NCI-H2107 treated with DMSO at 0.1 percent for 48 hours (cell line): ENCODE measurements at regions not wholly inside any gene's neighbourhood (a gene's known extent, or its start where the extent isn't known, plus 50 kb on each side); places are given as distances from the start of the nearest gene placed in this dataset.

Source experiments
- DNase-seq: peaks from one replicate; lab custom pipeline; 2025; ENCODE audit not compliant: unreplicated experiment; lab: John Stamatoyannopoulos, UW

DNA sequence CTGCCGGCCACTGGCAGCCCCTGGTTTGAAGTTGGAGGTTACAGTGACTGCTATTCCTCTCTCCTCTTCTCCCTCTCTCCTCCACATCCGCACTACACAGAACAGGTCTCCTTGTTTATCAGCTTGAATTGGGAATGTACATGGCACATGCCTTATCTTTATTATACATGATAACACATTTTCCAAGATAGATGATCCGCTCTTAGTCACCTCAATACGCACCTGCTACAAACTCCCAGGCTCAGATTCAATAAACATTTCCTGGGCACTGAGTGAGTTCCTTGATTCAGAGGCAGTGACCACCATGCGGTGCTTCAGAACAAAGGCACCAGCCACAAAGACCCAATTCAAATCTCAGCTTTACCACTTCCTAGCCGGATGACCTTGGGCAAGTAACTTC, 227.7 kb downstream of the TSHZ3 start:
- DNase-seq: no peak

DNA sequence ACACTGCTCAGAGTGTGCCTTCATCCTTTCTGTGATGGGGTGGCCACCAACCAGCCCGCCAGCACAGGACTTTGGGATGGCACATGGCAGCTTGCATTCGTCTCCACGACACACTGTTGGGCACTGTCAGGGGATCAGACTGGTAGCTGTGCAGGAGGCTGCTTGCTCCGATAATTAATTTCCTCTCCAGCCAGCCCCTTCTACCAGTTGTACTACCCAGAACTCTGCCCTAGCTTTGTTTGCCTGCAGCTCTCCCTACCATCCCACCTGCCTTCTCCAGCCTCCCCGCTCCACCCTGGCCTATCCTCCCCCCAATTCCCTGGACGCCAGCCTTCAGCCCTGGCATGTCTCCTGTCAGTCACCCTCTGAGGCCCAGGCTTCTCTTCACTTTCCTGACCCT, 228.3 kb downstream of the TSHZ3 start:
- no peak for DNase-seq

DNA sequence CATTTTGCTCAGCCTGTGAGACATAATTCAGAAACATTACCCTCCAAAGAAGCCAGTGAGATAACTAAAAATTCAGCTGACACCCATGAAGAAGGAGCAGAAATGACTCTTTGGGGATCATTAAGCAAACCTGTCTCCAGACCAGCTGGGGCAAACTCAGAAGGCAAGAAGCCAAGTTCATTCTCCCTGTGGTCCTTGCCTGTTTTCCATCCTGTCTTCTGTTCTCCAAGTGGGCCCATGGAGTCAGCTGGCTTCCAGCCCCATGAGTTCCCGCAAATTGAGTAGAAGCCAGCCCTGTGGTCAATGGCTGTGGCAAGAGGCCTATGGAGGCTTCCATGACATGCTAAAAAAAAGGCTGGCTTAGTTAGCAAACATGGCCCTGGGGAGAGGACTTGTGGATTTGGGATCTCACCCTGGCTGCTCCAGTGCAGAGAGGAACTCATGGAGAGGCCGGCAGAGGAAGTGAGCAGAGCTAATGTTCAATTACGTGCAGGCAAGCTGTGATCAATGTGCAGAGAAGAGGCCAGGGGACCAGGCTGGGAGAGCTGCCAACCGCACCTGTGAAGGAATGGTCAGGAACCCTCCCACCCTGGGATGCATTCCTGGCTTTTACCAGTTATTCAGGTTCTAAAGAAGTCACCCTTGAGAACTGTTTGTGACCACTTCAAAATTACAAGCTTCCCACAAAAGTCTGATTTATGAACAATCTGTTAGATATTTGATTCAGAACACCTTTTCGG, 229.1 kb downstream of the TSHZ3 start:
- DNase-seq: no peak

DNA sequence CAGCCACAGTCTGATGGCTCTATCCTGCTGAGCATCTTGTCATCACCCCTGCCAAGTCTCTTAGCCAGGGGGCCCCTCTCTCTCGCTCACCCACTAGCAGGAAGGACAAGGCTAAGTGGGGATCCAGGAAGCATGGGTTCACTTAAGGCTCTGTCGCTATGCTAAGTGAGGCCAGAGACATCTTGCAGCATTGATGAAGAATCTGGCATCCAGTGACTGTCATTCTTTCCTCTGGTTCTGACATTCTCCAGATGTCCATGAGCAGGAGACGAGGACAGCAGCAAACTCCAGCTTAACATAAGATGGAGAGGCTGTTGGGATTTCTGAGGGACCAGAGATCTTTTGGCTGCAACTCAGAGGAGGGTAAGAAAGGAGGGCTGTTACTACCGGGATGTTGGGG, 230.2 kb downstream of the TSHZ3 start:
- no peak for DNase-seq

- no peak for DNase-seq
These were observed 230.8 kb downstream of the TSHZ3 start for GRCh38 chr19:31118287-31118955.

- no peak for DNase-seq
These were observed 234.7 kb downstream of the TSHZ3 start for GRCh38 chr19:31114585-31114984.

GRCh38 chr19:31113293-31113692, 235.9 kb downstream of the TSHZ3 start:
- no peak for DNase-seq

GRCh38 chr19:31112158-31112557, 237.1 kb downstream of the TSHZ3 start:
- DNase-seq: no peak

DNA sequence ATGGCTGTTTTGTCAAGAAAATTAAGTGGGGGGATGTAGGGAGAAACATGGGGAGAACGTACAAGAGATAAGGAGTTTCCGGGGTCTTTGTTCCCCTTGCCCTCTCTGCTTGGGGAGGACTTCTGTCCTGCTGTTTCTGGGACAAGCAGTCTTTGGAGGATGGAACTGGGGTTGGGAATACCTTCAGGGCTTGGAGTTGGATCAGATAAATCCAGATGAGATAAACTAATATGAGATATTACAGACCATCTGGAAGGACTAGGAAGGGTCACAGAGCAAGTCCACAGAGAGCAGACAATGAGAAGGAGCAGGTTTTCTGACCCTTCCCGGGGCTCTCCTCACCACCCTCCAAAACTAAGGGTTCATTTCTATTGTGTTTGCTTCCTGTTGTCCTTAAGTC, 237.5 kb downstream of the TSHZ3 start:
- DNase-seq: no peak

DNA sequence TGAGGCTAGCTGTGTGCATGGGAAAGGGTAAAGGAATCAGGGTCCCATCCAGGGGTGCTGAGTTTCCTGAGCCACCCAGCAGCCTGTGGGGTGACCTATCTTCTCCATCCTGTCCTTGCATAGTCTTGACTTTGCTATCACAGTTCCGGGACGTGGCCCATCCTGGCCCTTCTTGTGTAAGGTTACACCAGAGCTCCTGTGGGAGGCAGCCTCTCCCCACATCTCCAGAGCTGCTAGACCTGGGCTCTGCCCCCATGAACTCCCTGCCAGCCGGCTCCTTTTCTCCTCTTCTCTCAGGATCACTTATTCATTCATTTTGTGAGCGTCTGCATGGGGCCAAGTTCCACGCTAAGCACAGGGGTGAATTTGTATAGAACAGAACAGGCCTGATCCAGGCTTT, 238.9 kb downstream of the TSHZ3 start:
- DNase-seq: no peak

DNA sequence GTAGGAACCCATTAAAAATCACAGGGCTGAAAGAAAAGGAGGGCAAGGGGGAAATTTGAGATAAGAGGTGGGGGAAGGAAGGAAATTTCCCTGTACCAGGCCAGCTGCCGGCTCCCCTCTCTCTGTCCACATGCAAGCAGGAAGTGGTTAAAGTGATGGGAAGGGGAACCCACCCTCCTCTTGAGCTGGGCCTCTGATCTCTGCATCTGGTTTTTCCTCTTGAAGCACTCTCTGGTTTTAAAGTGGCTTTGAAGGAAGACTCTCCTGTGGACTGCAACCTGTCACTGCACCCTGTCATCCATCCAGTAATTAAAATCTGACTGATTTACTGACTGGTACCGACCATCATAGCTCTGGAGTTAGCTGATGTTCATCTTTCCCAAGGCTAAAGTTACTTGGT, 239.6 kb downstream of the TSHZ3 start:
- DNase-seq: no peak

DNA sequence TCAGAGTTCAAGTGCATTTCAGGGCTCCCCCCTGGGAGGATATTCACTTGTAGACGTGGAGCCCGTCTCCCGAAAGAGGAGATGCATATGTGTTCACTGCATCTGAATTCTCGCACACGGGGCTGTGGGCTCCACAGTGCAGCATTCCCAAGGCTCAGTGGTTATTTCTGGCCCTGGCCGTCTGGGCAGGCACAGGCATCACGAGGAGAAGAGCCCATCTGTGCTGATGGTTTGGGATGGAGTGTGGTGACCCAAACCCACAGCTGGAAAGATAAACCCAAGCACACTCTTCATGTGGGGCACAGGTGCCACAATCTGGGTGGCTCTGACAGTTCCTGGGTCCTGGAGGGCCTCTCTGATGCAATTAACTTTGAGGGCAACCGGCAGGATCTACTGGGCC, 242.1 kb downstream of the TSHZ3 start:
- DNase-seq: no peak

DNA sequence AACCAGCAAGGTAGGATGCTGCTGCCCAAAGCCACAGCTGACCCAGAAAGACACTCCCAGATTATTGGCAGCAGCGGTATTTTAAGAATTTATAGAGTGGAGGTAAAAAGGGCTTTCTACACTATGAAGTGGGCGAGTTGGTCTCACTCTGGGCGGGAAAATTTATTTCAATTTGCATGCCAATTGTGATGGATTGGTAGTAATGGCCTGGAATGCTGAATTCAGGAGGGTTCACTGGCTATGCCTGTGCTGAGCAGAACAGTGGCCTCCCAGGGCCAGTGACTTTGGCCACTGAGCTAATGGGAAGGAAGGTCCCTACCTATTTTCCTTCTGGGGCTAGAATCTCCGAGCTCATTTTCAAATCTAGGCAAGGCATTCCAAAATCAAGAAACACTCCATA, 243.5 kb downstream of the TSHZ3 start:
- DNase-seq: no peak

DNA sequence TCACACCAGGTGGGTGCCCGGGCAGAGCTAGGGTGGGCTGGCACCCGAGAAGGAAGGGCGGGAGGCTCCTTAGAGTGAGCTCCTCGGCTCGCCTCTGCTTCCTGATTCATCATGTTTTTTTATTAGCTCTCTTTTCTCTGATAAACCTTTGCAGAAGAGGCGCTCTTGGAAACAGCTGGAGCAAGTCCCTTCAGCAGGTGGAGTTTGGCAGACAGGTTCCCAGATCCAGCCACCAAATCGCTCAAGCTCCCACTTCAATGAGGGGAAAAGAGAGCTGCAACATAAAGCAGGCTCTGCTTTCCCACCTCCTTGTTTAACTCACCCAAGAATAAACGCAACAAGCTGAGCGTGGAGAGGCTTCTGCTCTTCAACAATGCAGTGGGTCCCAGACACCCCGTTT, 244.8 kb downstream of the TSHZ3 start:
- no peak for DNase-seq

DNA sequence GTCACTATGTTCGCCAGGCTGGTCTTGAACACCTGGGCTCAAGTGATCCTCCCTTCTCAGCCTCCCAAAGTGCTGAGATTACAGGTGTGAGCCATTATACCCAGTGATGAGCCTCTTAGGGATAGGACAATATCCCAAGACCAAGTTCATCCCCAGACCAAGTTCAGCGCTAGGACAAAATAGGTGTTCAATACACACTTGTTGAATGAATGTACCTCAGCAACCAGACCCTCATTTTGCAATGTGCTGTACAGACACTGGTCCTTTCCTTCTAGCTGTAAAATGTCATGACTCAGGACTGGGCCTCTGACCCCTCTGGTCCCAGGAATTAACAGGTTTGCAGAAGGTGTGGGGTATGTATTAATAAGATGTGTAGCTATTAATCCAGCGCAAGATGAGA, 246.0 kb downstream of the TSHZ3 start:
- no peak for DNase-seq

DNA sequence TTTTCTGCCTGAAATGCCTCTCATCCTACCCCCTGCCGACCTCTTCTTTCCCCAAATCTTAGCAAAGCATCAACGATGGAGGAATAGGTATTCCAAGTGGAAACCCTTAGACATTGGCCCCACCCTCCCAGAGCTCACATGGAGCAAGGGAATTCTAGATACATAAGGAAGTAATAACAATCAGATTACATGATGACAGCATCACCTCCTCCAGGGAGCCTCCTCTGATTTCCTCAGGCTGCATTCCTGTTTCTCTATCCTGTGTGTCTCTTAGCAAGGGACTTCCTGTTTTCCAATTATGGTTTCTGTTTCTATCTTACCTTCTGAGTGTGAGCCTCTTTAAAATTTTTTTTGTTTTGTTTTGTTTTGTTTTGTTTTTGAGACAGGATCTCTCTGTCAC, 246.6 kb downstream of the TSHZ3 start:
- DNase-seq: no peak

DNA sequence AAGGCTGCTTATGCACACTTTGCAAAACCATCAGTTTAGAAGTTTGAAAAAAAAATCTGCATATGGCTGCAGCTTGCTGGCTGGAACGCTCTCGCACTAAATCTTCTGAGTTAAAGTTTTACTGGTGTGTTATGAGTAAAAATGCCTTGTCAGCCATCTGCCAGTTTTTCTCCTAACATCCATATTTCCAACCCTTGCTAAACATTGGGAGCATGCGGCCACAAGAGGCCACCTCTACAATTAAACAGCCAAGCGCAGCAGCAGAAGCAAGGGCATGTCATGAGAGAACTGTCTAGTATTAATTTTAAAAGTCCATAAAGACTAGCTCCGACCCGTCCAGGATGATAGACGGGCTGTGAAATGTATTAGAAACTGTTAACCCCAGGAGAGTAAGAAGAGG, 248.3 kb downstream of the TSHZ3 start:
- DNase-seq: no peak

DNA sequence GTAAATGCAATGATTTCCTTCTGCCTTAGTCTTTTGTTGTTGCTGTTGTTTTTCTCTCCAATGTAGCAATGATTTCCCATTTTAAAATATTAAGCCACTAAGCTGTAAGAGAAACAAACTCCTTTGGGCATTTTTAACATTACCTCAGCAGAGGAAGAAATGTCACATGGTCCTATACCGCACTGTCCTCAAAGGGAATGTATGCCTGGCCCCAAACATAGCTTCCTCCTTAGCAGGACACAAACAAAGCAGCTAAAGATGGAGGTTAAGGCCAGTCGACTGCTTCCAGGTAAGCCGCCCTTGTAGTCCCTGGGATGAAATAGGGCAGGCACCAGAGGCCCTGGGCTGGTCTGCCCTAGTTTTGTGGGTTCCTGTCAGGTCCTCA, 249.0 kb downstream of the TSHZ3 start:
- DNase-seq: no peak

GRCh38 chr19:31099515-31100205, 249.6 kb downstream of the TSHZ3 start:
- DNase-seq: no peak

DNA sequence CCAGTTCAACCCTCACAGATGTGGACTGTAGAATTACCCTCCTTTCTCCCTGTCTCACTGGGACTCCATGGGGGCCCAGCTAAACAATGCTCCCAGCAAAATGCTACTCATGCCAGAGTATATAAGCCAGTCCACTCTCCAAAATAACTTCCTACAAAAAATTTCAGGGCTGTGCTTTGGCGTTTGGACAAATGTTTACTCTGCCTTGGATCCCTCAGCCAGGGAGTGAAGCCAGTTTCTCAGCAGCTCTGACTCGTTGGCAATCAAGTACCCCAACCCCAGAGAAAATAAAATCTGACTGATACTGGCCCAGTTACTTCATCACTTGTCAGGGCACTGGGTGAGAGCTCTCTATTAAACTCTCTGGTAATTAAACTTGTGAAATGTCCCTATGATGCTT, 250.4 kb downstream of the TSHZ3 start:
- no peak for DNase-seq

DNA sequence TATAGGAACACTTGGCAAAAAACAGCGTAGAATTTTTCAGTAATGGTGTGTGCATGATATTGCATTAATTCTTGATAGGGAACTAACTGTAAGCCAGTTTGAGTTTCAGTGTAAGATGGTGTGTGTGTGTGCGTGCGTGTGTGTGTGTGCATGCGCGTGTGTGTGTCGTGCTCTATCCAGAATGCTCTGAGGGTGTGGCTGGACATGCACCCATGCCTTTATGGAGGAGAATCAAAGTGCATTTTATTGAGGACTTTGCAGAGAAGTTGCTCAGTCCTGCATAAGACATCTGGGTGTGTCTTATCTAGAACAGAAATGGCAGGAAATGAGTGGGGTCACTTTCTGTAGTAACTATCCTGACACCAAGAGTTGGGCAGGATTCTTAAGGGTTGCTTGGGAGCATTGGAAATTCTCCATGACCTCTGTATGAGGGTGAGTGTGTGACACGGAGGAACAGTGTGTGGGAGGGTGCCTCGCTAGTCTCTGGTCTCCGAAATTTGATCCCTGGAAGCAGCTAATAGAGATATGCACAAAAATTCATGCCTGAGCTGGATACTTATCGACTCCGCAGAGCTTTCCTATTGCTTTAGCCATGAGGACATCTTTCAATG, 252.2 kb downstream of the TSHZ3 start:
- no peak for DNase-seq
